ENCODE measurements at regions not wholly inside any gene's neighbourhood (a gene's known extent, or its start where the extent isn't known, plus 50 kb on each side); places are given as distances from the start of the nearest gene placed in this dataset.

- Histone ChIP-seq H3K4me2 (ENCODE audit: low read depth, low read length) (no peak overlapping the region), H3K27me3 (replicated peaks; ENCODE audit: insufficient read depth, low read length) (no peaks in the 10 kb centered on the region), H2AFZ (ENCODE audit: low read length) (no peak overlapping the region), H3K4me3 (ENCODE audit: low read length) (no peak overlapping the region), H3K9me2 (replicated peaks; ENCODE audit: insufficient read depth, low read length) (no peaks in the 10 kb centered on the region), H3K4me1 (ENCODE audit: low read length) (no peaks in the 10 kb centered on the region), H3K79me2 (ENCODE audit: low read length) (no peaks in the 10 kb centered on the region), H3K36me3 (replicated peaks; ENCODE audit: insufficient read depth, low read length) (no peaks in the 10 kb centered on the region), H3K9me3 (replicated peaks; ENCODE audit: insufficient read depth, low read length) (no peaks in the 10 kb centered on the region), H4K20me1 (ENCODE audit: insufficient read depth, low read length) (no peaks in the 10 kb centered on the region), H3K9ac (ENCODE audit: low read length) (no peak overlapping the region), H3K27ac (ENCODE audit: low read length) (no peak overlapping the region), H3F3A (ENCODE audit: insufficient read depth, low read length) (no peaks in the 10 kb centered on the region)
- DNase-seq: no peak
- no peak for TF ChIP-seq EZH2 (optimal IDR thresholded peaks at IDR 0.05; ENCODE audit: low read depth, low read length)
- no peak for TF ChIP-seq CTCF (IDR thresholded peaks at IDR 0.05; ENCODE audit: low read length)
- TF ChIP-seq EZH2phosphoT487 (IDR thresholded peaks at IDR 0.05; ENCODE audit: low read length): no peak
Measured at GRCh38 chr3:159657176-159657575, 331.5 kb upstream of the IL12A start.

- no peaks in the 10 kb centered on the region for H3K36me3 ChIP-seq (replicated peaks; ENCODE audit: insufficient read depth, low read length)
- no peak overlapping the region for H3K4me2 ChIP-seq (ENCODE audit: low read depth, low read length)
- DNase-seq: no peak
- H3K9me2 ChIP-seq (replicated peaks; ENCODE audit: insufficient read depth, low read length): no peaks in the 10 kb centered on the region
- H2AFZ ChIP-seq (ENCODE audit: low read length): no peak overlapping the region
- no peaks in the 10 kb centered on the region for H3K9me3 ChIP-seq (replicated peaks; ENCODE audit: insufficient read depth, low read length)
- no peaks in the 10 kb centered on the region for H3F3A ChIP-seq (ENCODE audit: insufficient read depth, low read length)
- H3K9ac ChIP-seq (ENCODE audit: low read length): no peak overlapping the region
- H3K79me2 ChIP-seq (ENCODE audit: low read length): no peaks in the 10 kb centered on the region
- H3K4me1 ChIP-seq (ENCODE audit: low read length): no peaks in the 10 kb centered on the region
- TF ChIP-seq CTCF (IDR thresholded peaks at IDR 0.05; ENCODE audit: low read length) (no peak), EZH2 (optimal IDR thresholded peaks at IDR 0.05; ENCODE audit: low read depth, low read length) (no peak), EZH2phosphoT487 (IDR thresholded peaks at IDR 0.05; ENCODE audit: low read length) (no peak)
- H4K20me1 ChIP-seq (ENCODE audit: insufficient read depth, low read length): no peaks in the 10 kb centered on the region
- no peaks in the 10 kb centered on the region for H3K27me3 ChIP-seq (replicated peaks; ENCODE audit: insufficient read depth, low read length)
- no peak overlapping the region for H3K4me3 ChIP-seq (ENCODE audit: low read length)
- no peak overlapping the region for H3K27ac ChIP-seq (ENCODE audit: low read length)
Measured at GRCh38 chr3:159657629-159658028, 331.0 kb upstream of the IL12A start.

- Histone ChIP-seq H3K4me1 (ENCODE audit: low read length) (no peaks in the 10 kb centered on the region), H3K9ac (ENCODE audit: low read length) (no peak overlapping the region), H3K27ac (ENCODE audit: low read length) (no peak overlapping the region), H3F3A (ENCODE audit: insufficient read depth, low read length) (no peaks in the 10 kb centered on the region), H3K27me3 (replicated peaks; ENCODE audit: insufficient read depth, low read length) (no peaks in the 10 kb centered on the region), H3K79me2 (ENCODE audit: low read length) (no peaks in the 10 kb centered on the region), H2AFZ (ENCODE audit: low read length) (no peak overlapping the region), H4K20me1 (ENCODE audit: insufficient read depth, low read length) (no peaks in the 10 kb centered on the region), H3K9me3 (replicated peaks; ENCODE audit: insufficient read depth, low read length) (no peaks in the 10 kb centered on the region), H3K9me2 (replicated peaks; ENCODE audit: insufficient read depth, low read length) (no peaks in the 10 kb centered on the region), H3K4me3 (ENCODE audit: low read length) (no peak overlapping the region), H3K36me3 (replicated peaks; ENCODE audit: insufficient read depth, low read length) (no peaks in the 10 kb centered on the region), H3K4me2 (ENCODE audit: low read depth, low read length) (no peak overlapping the region)
- no peak for DNase-seq
- TF ChIP-seq EZH2 (optimal IDR thresholded peaks at IDR 0.05; ENCODE audit: low read depth, low read length): no peak
- TF ChIP-seq CTCF (IDR thresholded peaks at IDR 0.05; ENCODE audit: low read length): no peak
- no peak for TF ChIP-seq EZH2phosphoT487 (IDR thresholded peaks at IDR 0.05; ENCODE audit: low read length)
Measured at GRCh38 chr3:159660326-159660725, 328.3 kb upstream of the IL12A start.

All from MM.1S (cell line).